ENCODE measurements at regions not wholly inside any gene's neighbourhood (a gene's known extent, or its start where the extent isn't known, plus 50 kb on each side); places are given as distances from the start of the nearest gene placed in this dataset.

DNA sequence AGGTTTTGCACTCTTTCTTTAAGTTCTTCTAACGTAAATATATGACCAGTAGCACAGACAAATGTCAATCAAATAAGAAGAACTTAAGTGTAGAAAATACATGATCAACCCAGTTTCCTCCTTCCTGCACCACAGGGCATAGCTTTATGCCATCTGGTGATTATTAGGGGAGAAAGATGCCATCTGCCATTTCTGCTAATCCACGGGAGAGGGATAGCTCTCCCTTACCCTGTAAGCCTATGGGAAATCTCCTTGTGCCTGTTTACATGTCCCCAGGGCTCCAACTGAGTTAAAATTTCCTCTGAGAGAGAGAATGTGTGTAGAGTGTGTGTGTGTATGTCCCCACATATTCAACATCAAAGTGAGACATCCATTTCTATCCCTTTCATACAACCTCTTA lies 135.9 kb downstream of the RSL24D1 start:
- Mint-ChIP-seq H3K36me3 (no peaks in the 10 kb centered on the region), H3K27ac (no peak overlapping the region), H3K9me3 (peaks cover 4 to 21% (median 14%) of the 10 kb centered on the region in 7 donors), H3K4me1 (no peaks in the 10 kb centered on the region), H3K27me3 (ENCODE audit: low read depth in 3 of 3) (peaks cover 0 to 1% (median 0%) of the 10 kb centered on the region in 3 donors), H3K4me3 (no peak overlapping the region)
- intact Hi-C loops (cut with micrococcal nuclease), result no loop called here
- peaks cover 8 to 12% of the 10 kb centered on the region in 2 donors for H3K9me3 ChIP-seq (replicated peaks in 1 of 2; ENCODE audit: control insufficient read depth in 1 of 2, insufficient read depth in 1 of 2, low read length in 2 of 2)
- no peaks in the 10 kb centered on the region for H3K36me3 ChIP-seq (replicated peaks in 1 of 2; ENCODE audit: control insufficient read depth in 1 of 2, insufficient read depth in 2 of 2, low read length in 2 of 2)
- no peak overlapping the region for H3K4me2 ChIP-seq (replicated peaks; ENCODE audit: extremely low read depth, low read length, poor library complexity, severe bottlenecking)
- no peak overlapping the region for H3K4me3 ChIP-seq (replicated peaks in 1 of 3; ENCODE audit: low read depth in 2 of 3, low read length in 3 of 3)
- TF ChIP-seq, protein P1, sequence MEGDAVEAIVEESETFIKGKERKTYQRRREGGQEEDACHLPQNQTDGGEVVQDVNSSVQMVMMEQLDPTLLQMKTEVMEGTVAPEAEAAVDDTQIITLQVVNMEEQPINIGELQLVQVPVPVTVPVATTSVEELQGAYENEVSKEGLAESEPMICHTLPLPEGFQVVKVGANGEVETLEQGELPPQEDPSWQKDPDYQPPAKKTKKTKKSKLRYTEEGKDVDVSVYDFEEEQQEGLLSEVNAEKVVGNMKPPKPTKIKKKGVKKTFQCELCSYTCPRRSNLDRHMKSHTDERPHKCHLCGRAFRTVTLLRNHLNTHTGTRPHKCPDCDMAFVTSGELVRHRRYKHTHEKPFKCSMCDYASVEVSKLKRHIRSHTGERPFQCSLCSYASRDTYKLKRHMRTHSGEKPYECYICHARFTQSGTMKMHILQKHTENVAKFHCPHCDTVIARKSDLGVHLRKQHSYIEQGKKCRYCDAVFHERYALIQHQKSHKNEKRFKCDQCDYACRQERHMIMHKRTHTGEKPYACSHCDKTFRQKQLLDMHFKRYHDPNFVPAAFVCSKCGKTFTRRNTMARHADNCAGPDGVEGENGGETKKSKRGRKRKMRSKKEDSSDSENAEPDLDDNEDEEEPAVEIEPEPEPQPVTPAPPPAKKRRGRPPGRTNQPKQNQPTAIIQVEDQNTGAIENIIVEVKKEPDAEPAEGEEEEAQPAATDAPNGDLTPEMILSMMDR (IDR thresholded peaks at IDR 0.05), result no peak
- H4K20me1 ChIP-seq (ENCODE audit: insufficient read depth, low read length), result no peaks in the 10 kb centered on the region
- no peak overlapping the region for H3K9ac ChIP-seq (ENCODE audit: insufficient read depth, low read length, poor library complexity, severe bottlenecking)
- H3K4me1 ChIP-seq (ENCODE audit: control insufficient read depth in 1 of 2, insufficient read depth in 2 of 2, low read length in 2 of 2), result no peaks in the 10 kb centered on the region
- no peaks in the 10 kb centered on the region for H3K27me3 ChIP-seq (ENCODE audit: control insufficient read depth in 2 of 2, insufficient read depth in 2 of 2, low read length in 2 of 2)
- no peak overlapping the region for H3K27ac ChIP-seq (ENCODE audit: low read depth in 1 of 2, low read length in 2 of 2)
- H2AFZ ChIP-seq (ENCODE audit: insufficient read depth, low read depth, low read length, poor library complexity, severe bottlenecking), result no peak overlapping the region
- DNase-seq, result no peak
- H3K79me2 ChIP-seq (ENCODE audit: insufficient read depth, low read length), result no peaks in the 10 kb centered on the region
- no CpG with 5 or more reads among the region's 2 CpGs for WGBS (ENCODE audit: insufficient coverage)

DNA sequence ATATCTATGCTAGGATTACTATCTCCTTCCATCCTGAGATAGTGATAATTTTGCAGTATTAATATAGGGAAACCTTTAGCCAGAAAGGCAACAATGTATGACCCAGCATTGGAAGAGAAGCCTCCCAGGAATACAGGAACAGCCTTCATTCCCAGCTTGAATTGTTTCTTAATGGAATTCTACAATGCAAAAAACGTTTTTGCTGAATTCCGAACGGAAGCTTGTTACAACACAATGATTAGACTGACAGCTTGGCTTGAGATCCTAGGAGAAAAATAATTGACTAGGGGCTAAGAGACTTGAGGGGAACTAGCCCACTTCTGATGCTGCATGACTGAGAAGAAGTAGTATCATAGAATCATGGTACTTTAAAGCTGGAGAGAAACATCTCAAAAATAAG lies 140.2 kb downstream of the RSL24D1 start:
- no peaks in the 10 kb centered on the region for H3K36me3 Mint-ChIP-seq
- 87% methylated on average over 3 of the region's 3 CpGs for WGBS (ENCODE audit: insufficient coverage)
- TF ChIP-seq, protein P1 (IDR thresholded peaks at IDR 0.05), result no peak
- H3K4me3 Mint-ChIP-seq, result no peak overlapping the region
- H3K4me1 Mint-ChIP-seq, result no peaks in the 10 kb centered on the region
- no peak overlapping the region for H2AFZ ChIP-seq (ENCODE audit: insufficient read depth, low read depth, low read length, poor library complexity, severe bottlenecking)
- no peak for DNase-seq
- no peaks in the 10 kb centered on the region for H3K27me3 ChIP-seq (ENCODE audit: control insufficient read depth in 2 of 2, insufficient read depth in 2 of 2, low read length in 2 of 2)
- peaks cover 0 to 1% (median 0%) of the 10 kb centered on the region in 3 donors for H3K27me3 Mint-ChIP-seq (ENCODE audit: low read depth in 3 of 3)
- no peaks in the 10 kb centered on the region for H4K20me1 ChIP-seq (ENCODE audit: insufficient read depth, low read length)
- no peaks in the 10 kb centered on the region for H3K4me1 ChIP-seq (ENCODE audit: control insufficient read depth in 1 of 2, insufficient read depth in 2 of 2, low read length in 2 of 2)
- no peaks in the 10 kb centered on the region for H3K9me3 ChIP-seq (replicated peaks in 1 of 2; ENCODE audit: control insufficient read depth in 1 of 2, insufficient read depth in 1 of 2, low read length in 2 of 2)
- intact Hi-C loops (cut with micrococcal nuclease), result no loop called here
- peaks cover 0 to 6% (median 2%) of the 10 kb centered on the region in 7 donors for H3K9me3 Mint-ChIP-seq
- no peak overlapping the region for H3K4me2 ChIP-seq (replicated peaks; ENCODE audit: extremely low read depth, low read length, poor library complexity, severe bottlenecking)
- no peak overlapping the region for H3K27ac Mint-ChIP-seq
- no peak overlapping the region for H3K27ac ChIP-seq (ENCODE audit: low read depth in 1 of 2, low read length in 2 of 2)
- H3K79me2 ChIP-seq (ENCODE audit: insufficient read depth, low read length), result no peaks in the 10 kb centered on the region
- H3K36me3 ChIP-seq (replicated peaks in 1 of 2; ENCODE audit: control insufficient read depth in 1 of 2, insufficient read depth in 2 of 2, low read length in 2 of 2), result no peaks in the 10 kb centered on the region
- no peak overlapping the region for H3K9ac ChIP-seq (ENCODE audit: insufficient read depth, low read length, poor library complexity, severe bottlenecking)
- H3K4me3 ChIP-seq (replicated peaks in 1 of 3; ENCODE audit: low read depth in 2 of 3, low read length in 3 of 3), result no peak overlapping the region
